ENCODE measurements at regions not wholly inside any gene's neighbourhood (a gene's known extent, or its start where the extent isn't known, plus 50 kb on each side); places are given as distances from the start of the nearest gene placed in this dataset.

- no peaks in the 10 kb centered on the region for H3K36me3 Mint-ChIP-seq (ENCODE audit: low read depth)
- ATAC-seq, result no peak
- no peaks in the 10 kb centered on the region for H3K27me3 Mint-ChIP-seq
Observed at GRCh38 chr4:54359919-54360650, 131.0 kb downstream of the PDGFRA start.

GRCh38 chr4:54363037-54363436 is 133.9 kb downstream of the PDGFRA start:
- no peaks in the 10 kb centered on the region for H3K9me3 ChIP-seq (ENCODE audit: control insufficient read depth, low read length, poor library complexity, severe bottlenecking)
- no peaks in the 10 kb centered on the region for H3K36me3 Mint-ChIP-seq (ENCODE audit: low read depth)
- H3K27me3 Mint-ChIP-seq, result no peaks in the 10 kb centered on the region
- H3K4me3 Mint-ChIP-seq, result no peak overlapping the region
- H3K27ac Mint-ChIP-seq, result no peak overlapping the region
- H3K4me1 Mint-ChIP-seq, result no peaks in the 10 kb centered on the region
- ATAC-seq, result no peak
- DNase-seq, result no peak

More at GRCh38 chr4:54359919-54360650, 131.0 kb downstream of the PDGFRA start:
- no peaks in the 10 kb centered on the region for H3K4me1 Mint-ChIP-seq
- no peak overlapping the region for H3K27ac Mint-ChIP-seq
- H3K4me3 Mint-ChIP-seq, result no peak overlapping the region
- no peaks in the 10 kb centered on the region for H3K9me3 ChIP-seq (ENCODE audit: control insufficient read depth, low read length, poor library complexity, severe bottlenecking)
- DNase-seq, result no peak

GRCh38 chr4:54365691-54366090 is 136.6 kb downstream of the PDGFRA start:
- no peak for DNase-seq
- H3K36me3 Mint-ChIP-seq (ENCODE audit: low read depth), result no peaks in the 10 kb centered on the region
- no peak for ATAC-seq
- H3K4me3 Mint-ChIP-seq, result no peak overlapping the region
- H3K9me3 ChIP-seq (ENCODE audit: control insufficient read depth, low read length, poor library complexity, severe bottlenecking), result no peaks in the 10 kb centered on the region
- no peak overlapping the region for H3K27ac Mint-ChIP-seq
- no peaks in the 10 kb centered on the region for H3K4me1 Mint-ChIP-seq
- H3K27me3 Mint-ChIP-seq, result no peaks in the 10 kb centered on the region

GRCh38 chr4:54367059-54367458 is 138.0 kb downstream of the PDGFRA start:
- Mint-ChIP-seq H3K4me1 (no peaks in the 10 kb centered on the region), H3K36me3 (ENCODE audit: low read depth) (no peaks in the 10 kb centered on the region), H3K4me3 (no peak overlapping the region), H3K27me3 (no peaks in the 10 kb centered on the region), H3K27ac (no peak overlapping the region)
- ATAC-seq (no peak), DNase-seq (no peak)
- H3K9me3 ChIP-seq (ENCODE audit: control insufficient read depth, low read length, poor library complexity, severe bottlenecking), result no peaks in the 10 kb centered on the region

GRCh38 chr4:54368281-54369265 is 139.5 kb downstream of the PDGFRA start:
- Mint-ChIP-seq H3K27ac (no peak overlapping the region), H3K36me3 (ENCODE audit: low read depth) (no peaks in the 10 kb centered on the region), H3K4me1 (no peaks in the 10 kb centered on the region), H3K4me3 (no peak overlapping the region), H3K27me3 (no peaks in the 10 kb centered on the region)
- H3K9me3 ChIP-seq (ENCODE audit: control insufficient read depth, low read length, poor library complexity, severe bottlenecking), result no peaks in the 10 kb centered on the region
- ATAC-seq, result no peak
- DNase-seq, result no peak

GRCh38 chr4:54371173-54371572 is 142.1 kb downstream of the PDGFRA start:
- ATAC-seq (no peak), DNase-seq (no peak)
- Mint-ChIP-seq H3K4me3 (no peak overlapping the region), H3K27me3 (peaks cover 6% of the 10 kb centered on the region), H3K36me3 (ENCODE audit: low read depth) (no peaks in the 10 kb centered on the region), H3K4me1 (no peaks in the 10 kb centered on the region), H3K27ac (no peak overlapping the region)
- H3K9me3 ChIP-seq (ENCODE audit: control insufficient read depth, low read length, poor library complexity, severe bottlenecking), result no peaks in the 10 kb centered on the region

GRCh38 chr4:54372951-54373350 is 143.9 kb downstream of the PDGFRA start:
- H3K4me3 Mint-ChIP-seq, result no peak overlapping the region
- no peaks in the 10 kb centered on the region for H3K9me3 ChIP-seq (ENCODE audit: control insufficient read depth, low read length, poor library complexity, severe bottlenecking)
- H3K36me3 Mint-ChIP-seq (ENCODE audit: low read depth), result no peaks in the 10 kb centered on the region
- no peaks in the 10 kb centered on the region for H3K4me1 Mint-ChIP-seq
- no peak for DNase-seq
- H3K27me3 Mint-ChIP-seq, result peaks cover 6% of the 10 kb centered on the region
- no peak for ATAC-seq
- no peak overlapping the region for H3K27ac Mint-ChIP-seq

GRCh38 chr4:54373718-54374210 is 144.7 kb downstream of the PDGFRA start:
- no peaks in the 10 kb centered on the region for H3K4me1 Mint-ChIP-seq
- DNase-seq (no peak), ATAC-seq (no peak)
- H3K9me3 ChIP-seq (ENCODE audit: control insufficient read depth, low read length, poor library complexity, severe bottlenecking), result no peaks in the 10 kb centered on the region
- no peaks in the 10 kb centered on the region for H3K36me3 Mint-ChIP-seq (ENCODE audit: low read depth)
- no peak overlapping the region for H3K27ac Mint-ChIP-seq
- peaks cover 6% of the 10 kb centered on the region for H3K27me3 Mint-ChIP-seq
- no peak overlapping the region for H3K4me3 Mint-ChIP-seq

- H3K9me3 ChIP-seq (ENCODE audit: control insufficient read depth, low read length, poor library complexity, severe bottlenecking), result no peaks in the 10 kb centered on the region
- DNase-seq, result no peak
- Mint-ChIP-seq H3K4me1 (no peaks in the 10 kb centered on the region), H3K27ac (no peak overlapping the region), H3K27me3 (peaks cover 16% of the 10 kb centered on the region), H3K4me3 (no peak overlapping the region), H3K36me3 (ENCODE audit: low read depth) (no peaks in the 10 kb centered on the region)
- ATAC-seq, result no peak
Observed at GRCh38 chr4:54378461-54378860, 149.4 kb downstream of the PDGFRA start.

- no peaks in the 10 kb centered on the region for H3K9me3 ChIP-seq (ENCODE audit: control insufficient read depth, low read length, poor library complexity, severe bottlenecking)
- ATAC-seq (no peak), DNase-seq (no peak)
- H3K27me3 Mint-ChIP-seq, result peaks cover 20% of the 10 kb centered on the region
- H3K4me1 Mint-ChIP-seq, result peaks cover 10% of the 10 kb centered on the region
- H3K27ac Mint-ChIP-seq, result no peak overlapping the region
- H3K4me3 Mint-ChIP-seq, result no peak overlapping the region
- H3K36me3 Mint-ChIP-seq (ENCODE audit: low read depth), result peaks cover 4% of the 10 kb centered on the region
Observed at GRCh38 chr4:54384152-54384551, 155.1 kb downstream of the PDGFRA start.

- H3K36me3 Mint-ChIP-seq (ENCODE audit: low read depth), result peaks cover 4% of the 10 kb centered on the region
- H3K4me3 Mint-ChIP-seq, result no peak overlapping the region
- DNase-seq (no peak), ATAC-seq (no peak)
- peaks cover 19% of the 10 kb centered on the region for H3K27me3 Mint-ChIP-seq
- H3K27ac Mint-ChIP-seq, result no peak overlapping the region
- peaks cover 10% of the 10 kb centered on the region for H3K4me1 Mint-ChIP-seq
- H3K9me3 ChIP-seq (ENCODE audit: control insufficient read depth, low read length, poor library complexity, severe bottlenecking), result no peaks in the 10 kb centered on the region
Observed at GRCh38 chr4:54384563-54384962, 155.5 kb downstream of the PDGFRA start.

GRCh38 chr4:54386042-54386669 is 157.1 kb downstream of the PDGFRA start:
- DNase-seq (no peak), ATAC-seq (no peak)
- Mint-ChIP-seq H3K27ac (no peak overlapping the region), H3K4me3 (no peak overlapping the region), H3K36me3 (ENCODE audit: low read depth) (peaks cover 4% of the 10 kb centered on the region), H3K4me1 (peaks cover 10% of the 10 kb centered on the region), H3K27me3 (peaks cover 24% of the 10 kb centered on the region)
- no peaks in the 10 kb centered on the region for H3K9me3 ChIP-seq (ENCODE audit: control insufficient read depth, low read length, poor library complexity, severe bottlenecking)

GRCh38 chr4:54386693-54387092 is 157.6 kb downstream of the PDGFRA start:
- no peak overlapping the region for H3K4me3 Mint-ChIP-seq
- ATAC-seq (no peak), DNase-seq (no peak)
- peaks cover 24% of the 10 kb centered on the region for H3K27me3 Mint-ChIP-seq
- no peaks in the 10 kb centered on the region for H3K9me3 ChIP-seq (ENCODE audit: control insufficient read depth, low read length, poor library complexity, severe bottlenecking)
- H3K27ac Mint-ChIP-seq, result no peak overlapping the region
- peaks cover 10% of the 10 kb centered on the region for H3K4me1 Mint-ChIP-seq
- peaks cover 4% of the 10 kb centered on the region for H3K36me3 Mint-ChIP-seq (ENCODE audit: low read depth)

Data from T-helper 17 cell (primary cell).